ENCODE measurements at regions not wholly inside any gene's neighbourhood (a gene's known extent, or its start where the extent isn't known, plus 50 kb on each side); places are given as distances from the start of the nearest gene placed in this dataset.

DNA sequence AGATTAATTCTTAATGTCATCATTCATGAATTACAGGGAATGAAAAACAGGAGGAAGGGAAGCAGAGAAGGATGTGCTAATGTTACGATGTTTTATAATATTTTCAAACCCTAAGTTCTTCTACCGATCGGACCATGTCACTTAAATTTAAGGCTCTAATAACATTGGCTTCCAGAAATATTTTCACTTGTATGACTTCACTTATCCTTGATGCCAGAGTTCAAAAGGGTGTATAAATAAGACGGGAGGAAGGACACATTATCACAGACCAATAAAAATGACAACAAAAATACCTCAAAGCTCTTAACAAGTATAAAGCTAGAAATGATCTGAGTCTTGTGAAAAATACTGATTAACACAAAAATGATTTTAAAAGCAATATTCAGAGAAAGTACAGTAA lies 370.4 kb upstream of the CITED2 start:
- TF ChIP-seq, protein P1, sequence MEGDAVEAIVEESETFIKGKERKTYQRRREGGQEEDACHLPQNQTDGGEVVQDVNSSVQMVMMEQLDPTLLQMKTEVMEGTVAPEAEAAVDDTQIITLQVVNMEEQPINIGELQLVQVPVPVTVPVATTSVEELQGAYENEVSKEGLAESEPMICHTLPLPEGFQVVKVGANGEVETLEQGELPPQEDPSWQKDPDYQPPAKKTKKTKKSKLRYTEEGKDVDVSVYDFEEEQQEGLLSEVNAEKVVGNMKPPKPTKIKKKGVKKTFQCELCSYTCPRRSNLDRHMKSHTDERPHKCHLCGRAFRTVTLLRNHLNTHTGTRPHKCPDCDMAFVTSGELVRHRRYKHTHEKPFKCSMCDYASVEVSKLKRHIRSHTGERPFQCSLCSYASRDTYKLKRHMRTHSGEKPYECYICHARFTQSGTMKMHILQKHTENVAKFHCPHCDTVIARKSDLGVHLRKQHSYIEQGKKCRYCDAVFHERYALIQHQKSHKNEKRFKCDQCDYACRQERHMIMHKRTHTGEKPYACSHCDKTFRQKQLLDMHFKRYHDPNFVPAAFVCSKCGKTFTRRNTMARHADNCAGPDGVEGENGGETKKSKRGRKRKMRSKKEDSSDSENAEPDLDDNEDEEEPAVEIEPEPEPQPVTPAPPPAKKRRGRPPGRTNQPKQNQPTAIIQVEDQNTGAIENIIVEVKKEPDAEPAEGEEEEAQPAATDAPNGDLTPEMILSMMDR (IDR thresholded peaks at IDR 0.05): no peak
- no peak for TF ChIP-seq EZH2 (IDR thresholded peaks at IDR 0.05)
